ENCODE measurements at regions not wholly inside any gene's neighbourhood (a gene's known extent, or its start where the extent isn't known, plus 50 kb on each side); places are given as distances from the start of the nearest gene placed in this dataset.
"Not testable (repeated sequence)": the region's sequence is repeated elsewhere in the genome, so short reads cannot be mapped to it uniquely, and the experiment has no call there.

GRCh38 chr22:25494774-25495173 is 69.7 kb upstream of the GRK3 start:
- no peak for TF ChIP-seq CTCF (IDR thresholded peaks at IDR 0.05; ENCODE audit: borderline replicate concordance, insufficient read depth, low read depth, low read length)
- no peak overlapping the region for H3K4me3 ChIP-seq (ENCODE audit: low read depth, low read length)

GRCh38 chr22:25495285-25495684 is 69.2 kb upstream of the GRK3 start:
- no peak for TF ChIP-seq CTCF (IDR thresholded peaks at IDR 0.05; ENCODE audit: borderline replicate concordance, insufficient read depth, low read depth, low read length)
- no peak overlapping the region for H3K4me3 ChIP-seq (ENCODE audit: low read depth, low read length)

- no peak for TF ChIP-seq CTCF (IDR thresholded peaks at IDR 0.05; ENCODE audit: borderline replicate concordance, insufficient read depth, low read depth, low read length)
- H3K4me3 ChIP-seq (ENCODE audit: low read depth, low read length): no peak overlapping the region
Measured at GRCh38 chr22:25496396-25497064, 67.9 kb upstream of the GRK3 start.

DNA sequence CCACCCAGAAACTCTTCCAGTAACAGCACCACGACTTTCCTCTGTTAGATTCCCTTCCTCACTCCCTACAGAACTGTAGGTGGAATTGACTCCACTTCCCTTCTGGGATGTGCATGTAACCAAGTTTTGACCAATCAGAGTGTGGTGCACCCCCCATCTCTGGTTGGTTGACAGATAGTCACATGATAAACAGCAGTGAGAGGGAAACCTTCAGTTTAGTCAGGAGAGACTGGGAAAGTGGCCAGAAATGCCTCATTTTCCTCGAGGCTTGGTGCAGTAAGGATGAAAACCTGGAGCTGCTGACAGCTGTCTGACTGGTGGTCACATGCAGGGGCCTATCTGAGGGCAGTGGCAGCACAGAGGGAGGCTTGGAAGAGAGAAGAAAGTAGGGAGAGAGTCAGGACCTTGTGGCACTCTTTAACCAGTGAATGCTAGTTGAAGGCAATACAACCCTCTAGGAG is 67.3 kb upstream of the GRK3 start:
- TF ChIP-seq CTCF (IDR thresholded peaks at IDR 0.05; ENCODE audit: borderline replicate concordance, insufficient read depth, low read depth, low read length): no peak

DNA sequence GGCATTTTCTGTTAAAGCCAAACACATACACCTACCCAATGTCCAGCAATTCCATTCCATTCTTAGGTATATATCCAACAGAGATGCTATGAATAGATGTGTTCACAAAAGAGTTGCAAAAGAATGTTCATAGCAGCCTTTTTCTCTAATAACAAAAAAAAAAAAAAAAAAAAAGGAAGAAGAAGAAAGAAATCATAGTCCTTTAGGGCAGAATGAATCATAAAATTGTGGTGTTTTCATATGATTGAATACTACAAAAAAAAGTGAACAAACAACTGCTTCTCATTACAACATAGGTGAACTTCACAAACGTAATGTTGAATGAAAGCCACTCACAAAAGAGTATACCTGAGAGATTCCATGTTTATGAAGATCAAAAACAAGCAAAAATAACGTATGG is 66.8 kb upstream of the GRK3 start:
- TF ChIP-seq CTCF (IDR thresholded peaks at IDR 0.05; ENCODE audit: borderline replicate concordance, insufficient read depth, low read depth, low read length): no peak

More for the DNA sequence above, 67.3 kb upstream of the GRK3 start:
- H3K4me3 ChIP-seq (ENCODE audit: low read depth, low read length): no peak overlapping the region

DNA sequence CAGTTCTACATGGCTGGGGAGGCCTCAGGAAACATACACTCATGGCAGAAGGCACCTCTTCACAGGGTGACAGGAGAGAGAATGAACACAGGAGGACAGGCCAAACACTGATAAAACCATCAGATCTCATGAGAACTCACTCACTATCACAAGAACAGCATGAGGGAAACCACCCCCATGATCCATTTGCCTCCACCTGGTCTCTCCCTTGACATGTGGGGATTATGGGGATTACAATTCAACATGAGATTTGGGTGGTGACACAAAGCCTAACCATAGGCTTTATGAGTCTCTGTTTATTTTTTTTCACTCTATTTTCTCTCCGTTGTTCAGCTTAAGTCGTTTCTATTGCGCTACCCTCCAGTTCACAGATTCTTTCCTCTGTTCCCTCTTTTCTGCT is 63.8 kb upstream of the GRK3 start:
- H3K4me3 ChIP-seq (ENCODE audit: low read depth, low read length): not testable (repeated sequence)

More for the DNA sequence above, 66.8 kb upstream of the GRK3 start:
- H3K4me3 ChIP-seq (ENCODE audit: low read depth, low read length): no peak overlapping the region

GRCh38 chr22:25504017-25504416 is 60.5 kb upstream of the GRK3 start:
- not testable (repeated sequence) for H3K4me3 ChIP-seq (ENCODE audit: low read depth, low read length)

DNA sequence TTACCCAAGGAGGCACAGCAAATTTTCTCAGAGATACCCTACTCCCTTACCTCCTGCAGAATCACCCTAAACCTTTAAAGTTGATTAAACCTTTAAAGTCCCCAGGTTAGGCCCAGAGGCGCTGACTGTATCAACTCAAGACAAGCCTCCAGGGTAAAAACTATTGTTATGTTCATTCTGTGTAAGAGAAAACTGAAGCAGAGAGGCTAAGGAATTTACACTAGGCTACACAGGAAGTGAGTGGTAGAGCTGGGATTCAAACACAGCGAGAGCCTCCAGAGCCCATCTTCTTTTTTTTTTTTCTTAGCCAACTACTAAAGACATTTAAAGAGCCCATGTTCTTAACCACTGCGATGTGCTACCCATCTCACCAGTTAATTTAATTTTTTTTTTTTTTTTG is 56.3 kb upstream of the GRK3 start:
- TF ChIP-seq CTCF (IDR thresholded peaks at IDR 0.05; ENCODE audit: borderline replicate concordance, insufficient read depth, low read depth, low read length): no peak
- H3K4me3 ChIP-seq (ENCODE audit: low read depth, low read length): no peak overlapping the region

Data from GM12875 (cell line).